ENCODE measurements at regions not wholly inside any gene's neighbourhood (a gene's known extent, or its start where the extent isn't known, plus 50 kb on each side); places are given as distances from the start of the nearest gene placed in this dataset.

GRCh38 chr5:130488252-130488651 is 584.0 kb downstream of the CHSY3 start:
- Histone ChIP-seq H3K4me1 (replicated peaks in 1 of 2) (no peaks in the 10 kb centered on the region), H3K36me3 (replicated peaks in 1 of 2) (no peaks in the 10 kb centered on the region), H3K27ac (no peak overlapping the region), H3K4me3 (no peak overlapping the region), H3K9me3 (replicated peaks in 1 of 3) (peaks cover 0 to 5% (median 0%) of the 10 kb centered on the region in 3 donors), H3K27me3 (no peaks in the 10 kb centered on the region)
- intact Hi-C loops (cut with DNase I): no loop called here
- 60 to 85% (median 76%) methylated on average over 1 of the region's 1 CpG for WGBS, 4 donors
- no peak for TF ChIP-seq POLR2A (IDR thresholded peaks at IDR 0.05)
- no peak for TF ChIP-seq CTCF (IDR thresholded peaks at IDR 0.05)
- DNase-seq: no peak

- no peaks in the 10 kb centered on the region for H3K4me1 ChIP-seq (replicated peaks in 1 of 2)
- intact Hi-C loops (cut with DNase I): no loop called here
- TF ChIP-seq POLR2A (IDR thresholded peaks at IDR 0.05): no peak
- no peak for TF ChIP-seq CTCF (IDR thresholded peaks at IDR 0.05)
- H3K36me3 ChIP-seq (replicated peaks in 1 of 2): no peaks in the 10 kb centered on the region
- WGBS, 4 donors: 84 to 89% (median 86%) methylated on average over 5 to 9 of the region's 9 CpGs
- no peaks in the 10 kb centered on the region for H3K27me3 ChIP-seq
- H3K4me3 ChIP-seq: no peak overlapping the region
- peaks cover 0 to 5% (median 5%) of the 10 kb centered on the region in 3 donors for H3K9me3 ChIP-seq (replicated peaks in 1 of 3)
- no peak overlapping the region for H3K27ac ChIP-seq
- no peak for DNase-seq
Measured at GRCh38 chr5:130479045-130479804, 575.0 kb downstream of the CHSY3 start.

GRCh38 chr5:130476325-130476724 is 572.1 kb downstream of the CHSY3 start:
- no peaks in the 10 kb centered on the region for H3K36me3 ChIP-seq (replicated peaks in 1 of 2)
- H3K4me1 ChIP-seq (replicated peaks in 1 of 2): no peaks in the 10 kb centered on the region
- intact Hi-C loops (cut with DNase I): no loop called here
- no peak overlapping the region for H3K4me3 ChIP-seq
- no peak for DNase-seq
- peaks cover 0 to 5% (median 5%) of the 10 kb centered on the region in 3 donors for H3K9me3 ChIP-seq (replicated peaks in 1 of 3)
- TF ChIP-seq POLR2A (IDR thresholded peaks at IDR 0.05) (no peak), CTCF (IDR thresholded peaks at IDR 0.05) (no peak)
- H3K27me3 ChIP-seq: no peaks in the 10 kb centered on the region
- no peak overlapping the region for H3K27ac ChIP-seq
- 75 to 84% (median 77%) methylated on average over 6 of the region's 6 CpGs for WGBS, 4 donors

GRCh38 chr5:130462516-130462915 is 558.3 kb downstream of the CHSY3 start:
- no peak for TF ChIP-seq POLR2A (IDR thresholded peaks at IDR 0.05)
- no peak for TF ChIP-seq CTCF (IDR thresholded peaks at IDR 0.05)
- Histone ChIP-seq H3K4me1 (replicated peaks in 1 of 2) (no peaks in the 10 kb centered on the region), H3K27me3 (no peaks in the 10 kb centered on the region), H3K27ac (no peak overlapping the region), H3K4me3 (no peak overlapping the region), H3K9me3 (replicated peaks in 1 of 3) (no peaks in the 10 kb centered on the region), H3K36me3 (replicated peaks in 1 of 2) (no peaks in the 10 kb centered on the region)
- no peak for DNase-seq
- 79 to 90% (median 88%) methylated on average over 1 of the region's 1 CpG for WGBS, 4 donors
- intact Hi-C loops (cut with DNase I): no loop called here
